GM18951 (cell line): ENCODE measurements at regions not wholly inside any gene's neighbourhood (a gene's known extent, or its start where the extent isn't known, plus 50 kb on each side); places are given as distances from the start of the nearest gene placed in this dataset.
"Not testable (repeated sequence)": the region's sequence is repeated elsewhere in the genome, so short reads cannot be mapped to it uniquely, and the experiment has no call there.

Experiments
- POLR2A ChIP-seq: IDR thresholded peaks from 4 replicates; pipeline ENCODE4 v1.6.1; 2011; ENCODE audit warnings: mild to moderate bottlenecking; ENCODE audit not compliant: insufficient read length, insufficient read depth; ENCODE audit errors: extremely low read depth
- in situ Hi-C: fragments of 300-500 bp; cut with MboI; formaldehyde crosslinking; loops from one replicate; pipeline ENCODE4 v1.12.0; 2022; ENCODE audit warnings: low sequenced_read_pairs, mixed read lengths, inconsistent platforms; ENCODE audit not compliant: unreplicated experiment

DNA sequence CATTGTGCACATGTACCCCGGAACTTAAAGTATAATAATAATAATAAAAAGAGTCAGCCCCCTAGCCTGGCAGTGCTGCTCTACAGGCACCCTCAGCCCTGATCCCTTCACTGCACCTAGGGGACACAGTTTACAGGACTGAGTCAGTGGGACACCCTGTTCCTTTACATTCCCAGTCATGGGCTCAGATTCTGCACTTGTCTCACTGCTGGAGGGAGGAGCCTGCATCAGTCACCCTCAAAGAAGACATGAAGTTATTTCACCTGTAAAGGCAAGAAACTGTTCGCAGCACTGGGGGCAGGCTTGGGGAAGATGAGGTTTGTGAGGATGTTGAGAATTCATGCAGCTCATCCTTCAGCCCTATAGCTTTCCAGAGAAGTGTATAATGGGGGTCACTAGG lies 50.7 kb upstream of the VPREB1 start:
- in situ Hi-C loops = no loop called here

DNA sequence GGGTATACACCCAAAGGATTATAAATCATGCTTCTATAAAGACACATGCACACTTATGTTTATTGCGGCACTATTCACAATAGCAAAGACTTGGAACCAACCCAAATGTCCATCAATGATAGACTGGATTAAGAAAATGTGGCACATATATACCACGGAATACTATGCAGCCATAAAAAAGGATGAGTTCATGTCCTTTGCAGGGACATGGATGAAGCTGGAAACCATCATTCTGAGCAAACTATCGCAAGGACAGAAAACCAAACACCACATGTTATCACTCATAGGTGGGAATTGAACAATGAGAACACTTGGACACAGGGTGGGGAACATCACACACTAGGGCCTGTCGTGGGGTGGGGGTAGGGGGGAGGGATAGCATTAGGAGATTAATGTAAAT lies 51.1 kb upstream of the VPREB1 start:
- in situ Hi-C loops = not testable (repeated sequence)

More for the DNA sequence above, 50.7 kb upstream of the VPREB1 start:
- no peak for TF ChIP-seq POLR2A

DNA sequence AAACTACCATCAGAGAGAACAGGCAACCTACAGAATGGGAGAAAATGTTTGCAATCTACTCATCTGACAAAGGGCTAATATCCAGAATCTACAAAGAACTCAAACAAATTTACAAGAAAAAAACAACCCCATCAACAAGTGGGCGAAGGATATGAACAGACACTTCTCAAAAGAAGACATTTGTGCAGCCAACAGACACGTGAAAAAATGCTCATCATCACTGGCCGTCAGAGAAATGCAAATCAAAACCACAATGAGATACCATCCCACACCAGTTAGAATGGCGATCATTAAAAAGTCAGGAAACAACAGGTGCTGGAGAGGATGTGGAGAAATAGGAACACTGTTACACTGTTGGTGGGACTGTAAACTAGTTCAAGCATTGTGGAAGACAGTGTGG lies 51.6 kb upstream of the VPREB1 start:
- in situ Hi-C loops = not testable (repeated sequence)

DNA sequence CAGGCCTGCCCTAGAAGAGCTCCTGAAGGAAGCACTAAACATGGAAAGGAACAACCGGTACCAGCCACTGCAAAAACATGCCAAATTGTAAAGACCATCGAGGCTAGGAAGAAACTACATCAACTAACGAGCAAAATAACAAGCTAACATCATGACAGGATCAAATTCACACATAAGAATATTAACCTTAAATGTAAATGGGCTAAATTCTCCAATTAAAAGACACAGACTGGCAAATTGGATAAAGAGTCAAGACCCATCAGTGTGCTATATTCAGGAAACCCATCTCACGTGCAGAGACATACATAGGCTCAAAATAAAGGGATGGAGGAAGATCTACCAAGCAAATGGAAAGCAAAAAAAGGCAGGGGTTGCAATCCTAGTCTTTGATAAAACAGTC lies 54.8 kb upstream of the VPREB1 start:
- in situ Hi-C loops = not testable (repeated sequence)

DNA sequence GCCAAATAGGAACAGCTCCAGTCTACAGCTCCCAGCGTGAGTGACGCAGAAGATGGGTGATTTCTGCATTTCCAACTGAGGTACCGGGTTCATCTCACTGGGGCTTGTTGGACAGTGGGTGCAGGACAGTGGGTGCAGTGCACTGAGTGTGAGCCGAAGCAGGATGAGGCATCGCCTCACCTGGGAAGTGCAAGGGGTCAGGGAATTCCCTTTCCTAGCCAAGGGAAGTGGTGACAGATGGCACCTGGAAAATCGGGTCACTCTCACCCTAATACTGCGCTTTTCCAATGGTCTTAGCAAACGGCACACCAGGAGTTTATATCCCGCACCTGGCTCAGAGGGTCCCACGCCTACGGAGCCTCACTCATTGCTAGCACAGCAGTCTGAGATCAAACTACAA lies 56.7 kb upstream of the VPREB1 start:
- in situ Hi-C loops = not testable (repeated sequence)

DNA sequence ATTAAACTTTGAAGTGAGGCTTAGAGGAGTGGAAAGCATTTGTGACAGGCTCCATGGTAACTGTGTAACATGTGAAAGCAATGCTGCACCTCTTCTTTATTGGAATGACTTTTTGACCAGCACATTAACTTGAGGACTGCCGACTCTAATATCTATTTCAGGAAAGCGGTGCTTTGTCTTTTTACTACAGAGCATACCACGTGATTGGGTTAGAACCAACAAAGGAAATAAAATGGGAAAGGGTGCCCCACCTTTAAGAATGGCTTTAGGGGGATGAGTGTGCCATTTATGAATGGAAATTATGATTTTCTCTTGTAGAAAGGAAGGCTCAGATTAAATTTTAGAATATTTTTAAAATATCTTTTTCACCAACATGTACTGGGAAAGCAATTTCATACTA lies 57.3 kb upstream of the VPREB1 start:
- in situ Hi-C loops = no loop called here
- no peak for TF ChIP-seq POLR2A

DNA sequence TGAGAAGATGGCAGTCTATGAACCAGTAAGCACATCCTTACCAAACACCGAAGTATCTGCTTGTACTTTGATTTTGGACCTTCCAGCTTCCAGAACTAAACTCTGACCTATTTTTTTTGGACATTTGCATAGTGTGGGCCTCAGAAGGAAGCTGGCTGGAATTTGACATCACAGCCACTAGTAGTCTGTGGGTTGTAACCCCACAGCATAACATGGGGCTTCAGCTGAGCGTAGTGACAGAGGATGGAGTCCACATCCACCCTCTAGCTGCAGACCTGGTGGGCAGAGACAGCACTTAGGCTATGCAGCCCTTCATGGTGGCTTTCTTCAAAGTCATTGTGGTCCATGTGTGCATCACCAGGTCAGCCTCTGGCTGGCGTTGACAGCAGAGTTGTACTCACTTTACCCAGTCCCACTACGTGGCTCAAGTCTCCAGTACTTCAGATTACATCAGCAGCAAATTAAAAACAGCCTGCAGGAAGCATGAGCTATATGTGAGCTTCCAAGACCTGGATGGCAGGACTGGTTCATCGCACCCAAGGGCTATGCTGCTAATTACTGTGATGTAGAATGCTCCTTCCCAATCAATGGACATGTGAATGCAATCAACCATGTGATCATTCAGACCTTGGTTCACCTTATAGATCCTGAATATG lies 58.6 kb upstream of the VPREB1 start:
- in situ Hi-C loops = no loop called here
- TF ChIP-seq POLR2A = no peak

DNA sequence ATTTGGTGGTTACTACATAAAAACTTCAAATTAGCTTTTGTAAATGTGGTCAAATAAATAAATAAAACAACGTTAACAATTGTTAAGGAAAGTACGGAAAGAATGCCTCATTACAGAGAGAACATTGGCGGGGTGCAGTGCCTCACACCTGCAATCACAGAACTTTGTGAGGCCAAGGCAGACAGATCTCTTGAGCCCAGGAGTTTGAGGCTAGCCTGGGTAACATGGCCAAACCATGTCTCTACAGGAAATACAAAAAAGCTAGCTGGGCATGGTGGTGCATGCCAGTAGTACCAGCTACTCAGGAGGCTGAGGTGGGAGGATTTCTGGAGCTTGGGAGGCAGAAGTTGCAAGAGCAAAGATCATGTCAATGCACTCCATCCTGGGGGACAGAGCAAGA lies 59.4 kb upstream of the VPREB1 start:
- TF ChIP-seq POLR2A = no peak
- in situ Hi-C loops = no loop called here

DNA sequence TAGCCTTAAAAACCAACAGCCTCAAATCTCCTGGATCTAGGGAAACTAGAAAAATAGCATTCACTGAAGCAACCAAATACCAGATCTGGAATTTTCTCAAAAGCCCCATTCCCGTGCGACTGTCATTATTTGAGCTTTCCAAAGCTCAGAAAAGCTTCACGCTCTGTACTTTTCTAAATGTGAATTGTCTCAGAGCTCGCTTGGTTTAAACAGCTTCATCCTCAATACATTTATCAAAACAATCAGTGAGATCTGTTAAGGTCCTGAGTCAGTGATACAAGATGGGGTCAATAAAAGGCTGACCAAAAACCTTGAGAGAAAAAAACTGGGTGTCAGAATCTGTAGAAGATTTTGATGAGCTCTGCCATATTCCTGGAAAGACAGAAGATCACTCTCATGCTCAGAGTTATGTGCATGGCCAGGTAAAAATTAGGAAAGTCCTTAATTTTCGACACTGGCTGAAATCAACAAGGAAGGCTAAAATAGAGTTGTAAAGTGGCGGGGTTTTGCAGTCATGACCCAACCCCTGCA lies 60.2 kb upstream of the VPREB1 start:
- no peak for TF ChIP-seq POLR2A
- in situ Hi-C loops = no loop called here

DNA sequence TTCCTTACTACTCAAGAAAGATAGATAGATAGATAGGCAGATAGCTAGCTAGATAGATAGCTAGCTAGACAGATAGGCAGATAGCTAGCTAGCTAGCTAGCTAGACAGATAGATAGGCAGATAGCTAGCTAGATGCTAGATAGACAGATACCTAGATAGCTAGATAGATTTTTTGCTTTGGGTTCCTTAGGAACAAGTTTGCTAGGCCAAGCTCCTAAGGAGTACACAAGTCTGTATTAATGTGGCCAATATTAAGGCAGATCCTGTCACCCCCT lies 61.7 kb upstream of the VPREB1 start:
- TF ChIP-seq POLR2A = no peak
- in situ Hi-C loops = no loop called here

DNA sequence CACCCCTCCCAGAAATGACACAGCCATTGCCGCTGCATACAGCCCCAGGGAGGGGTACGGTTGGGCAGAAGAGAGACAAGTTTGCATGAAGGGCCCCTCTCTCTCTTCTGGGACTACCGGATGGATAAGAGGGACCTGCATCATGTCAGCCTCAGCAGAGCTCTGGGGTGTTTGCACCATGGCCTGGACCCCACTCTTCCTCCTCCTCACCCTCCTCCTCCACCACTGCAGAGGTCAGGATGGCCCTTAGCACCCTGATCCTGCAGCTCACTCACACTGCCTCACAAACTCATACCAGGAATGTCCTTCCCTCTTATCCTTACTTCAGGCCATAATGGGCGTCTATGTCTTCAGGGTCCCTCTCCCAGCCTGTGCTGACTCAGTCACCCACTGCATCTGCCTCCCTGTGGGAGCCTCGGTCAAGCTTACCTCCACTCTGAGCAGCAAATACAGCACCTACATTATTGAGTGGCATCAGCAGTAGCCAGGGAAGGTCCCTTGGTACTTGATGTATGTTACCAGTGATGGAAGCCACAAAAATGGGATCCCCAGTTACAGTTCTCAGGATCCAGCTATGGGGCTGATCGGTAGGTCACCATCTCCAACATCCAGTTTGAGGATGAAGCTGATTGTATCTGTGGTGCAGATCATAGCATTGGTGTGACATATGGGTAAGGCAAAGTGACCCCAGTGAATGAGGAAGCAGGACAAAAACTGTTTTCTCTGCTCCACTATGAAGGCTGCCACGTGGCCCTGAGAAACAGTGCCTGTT lies 62.2 kb upstream of the VPREB1 start:
- in situ Hi-C loops = no loop called here
- TF ChIP-seq POLR2A = no peak

DNA sequence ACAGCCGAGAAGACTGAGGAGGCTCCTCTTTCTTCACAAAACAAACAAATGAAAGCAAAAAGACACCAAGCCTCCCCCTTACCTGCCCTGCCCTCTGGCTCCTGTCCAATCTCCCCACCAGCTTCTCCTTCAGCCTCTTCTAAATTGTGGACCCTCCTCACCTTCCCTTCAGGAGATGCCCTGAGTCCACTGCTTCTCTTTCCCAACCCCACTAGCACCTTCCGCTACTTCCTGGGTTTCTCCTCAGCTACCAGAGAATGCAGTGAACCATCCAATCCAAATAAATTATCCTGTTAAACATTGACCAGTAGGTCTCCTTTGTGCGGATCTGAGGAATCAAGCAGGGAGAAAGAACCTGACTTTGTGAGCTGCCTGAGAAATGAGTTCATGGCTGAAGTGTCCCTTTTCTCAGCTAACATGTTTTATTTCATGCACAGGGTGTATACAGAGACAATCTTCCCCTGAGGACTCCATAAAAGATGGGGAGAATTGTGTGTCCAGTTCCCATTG lies 63.2 kb upstream of the VPREB1 start:
- TF ChIP-seq POLR2A = no peak
- in situ Hi-C loops = no loop called here

DNA sequence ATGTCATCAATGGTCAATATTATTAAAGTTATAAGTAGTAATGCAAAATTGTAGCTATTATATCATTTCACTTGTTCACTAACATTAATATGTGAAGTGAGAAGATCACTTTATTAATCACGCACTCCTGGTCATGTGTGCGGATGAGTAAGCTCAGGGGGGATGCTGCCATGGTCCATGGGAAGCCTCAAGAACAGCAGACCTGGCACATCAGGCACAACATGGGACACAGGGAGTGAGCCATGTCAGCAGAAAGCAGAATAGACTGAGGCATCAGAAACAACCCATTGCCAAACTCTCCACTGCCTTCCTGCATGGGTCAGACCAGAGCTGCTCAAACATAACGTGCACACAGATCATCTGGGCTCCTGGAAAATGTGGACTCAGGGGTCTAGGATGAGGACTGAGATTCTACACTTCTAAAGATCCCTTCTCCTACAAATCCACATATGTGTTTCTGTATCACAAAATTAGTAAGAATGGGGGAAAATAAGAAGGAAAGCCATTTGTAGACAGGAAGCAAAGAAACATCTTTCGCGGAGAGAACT lies 63.8 kb upstream of the VPREB1 start:
- TF ChIP-seq POLR2A = no peak
- in situ Hi-C loops = no loop called here

DNA sequence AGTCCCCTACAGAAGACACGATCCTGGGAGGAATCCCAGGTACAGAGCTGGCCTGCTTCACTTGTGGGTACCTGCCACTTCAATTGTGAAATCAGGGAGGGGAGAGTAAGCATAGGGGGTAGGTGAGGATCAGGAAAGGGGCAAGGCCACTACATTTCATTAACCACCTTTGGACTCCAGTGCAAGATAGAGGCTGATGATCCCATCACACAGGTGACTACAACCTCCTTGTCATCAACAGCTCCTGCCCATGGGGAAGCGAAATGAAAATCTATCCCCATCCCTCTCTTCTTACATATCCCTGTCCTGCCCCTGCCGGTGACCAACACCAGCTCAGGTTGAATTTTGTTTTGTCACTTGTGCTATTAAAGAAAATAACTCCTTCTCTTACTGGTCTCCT lies 64.7 kb upstream of the VPREB1 start:
- TF ChIP-seq POLR2A = no peak
- in situ Hi-C loops = no loop called here
